T-cell (primary cell): ENCODE measurements at regions not wholly inside any gene's neighbourhood (a gene's known extent, or its start where the extent isn't known, plus 50 kb on each side); places are given as distances from the start of the nearest gene placed in this dataset.

Experiments
- ATAC-seq, 4 experiments: fragments of 200-7000 bp in 3 of 4; fragments of 150-1000 bp in 1 of 4; cut with Tn5 transposase; replicated peaks in 1 of 4; 1 replicate in 3 of 4; 2 replicates in 1 of 4; pipeline ENCODE4 v1.10.0; 2021; ENCODE audit warnings: moderate library complexity in 3 of 4, mild to moderate bottlenecking in 2 of 4, moderate number of reproducible peaks in 1 of 4
- CTCF ChIA-PET, 2 donors: fragments of 300-600 bp; sonication (Branson Sonifier 250); formaldehyde crosslinking; loops; one replicate each; lab custom pipeline; 2022; ENCODE audit warnings: antibody characterized with exemption in 2 of 2; lab: Charles Lee
- POLR2A ChIA-PET, 2 donors: fragments of 300-600 bp; sonication (Branson Sonifier 250); formaldehyde crosslinking; loops; one replicate each; lab custom pipeline; 2022; ENCODE audit warnings: antibody characterized with exemption in 2 of 2; lab: Charles Lee
- DNase-seq, 35 experiments: peaks; one replicate each; pipeline versions ENCODE4 v3.0.0 to v3.0.0-alpha.2; 2013 to 2023
- H3K27ac ChIP-seq: one replicate; pipeline ENCODE4 v1.5.1; 2013; ENCODE audit warnings: low read length
- H3K27me3 ChIP-seq, 2 experiments: replicated peaks in 1 of 2; 1 replicate in 1 of 2; 2 replicates in 1 of 2; pipeline versions ENCODE4 v1.6.1 to v1.7.0; 2013; ENCODE audit warnings: low read length in 1 of 2, mixed read lengths in 1 of 2; ENCODE audit not compliant: control insufficient read depth in 2 of 2, insufficient read depth in 2 of 2; ENCODE audit errors: extremely low read depth in 1 of 2
- H3K36me3 ChIP-seq, 2 donors: 1 replicate in 1 of 2; 2 replicates in 1 of 2; pipeline versions ENCODE4 v1.6.1 to v1.7.0; 2013; ENCODE audit warnings: low read length in 1 of 2; ENCODE audit not compliant: control insufficient read depth in 2 of 2, insufficient read depth in 1 of 2; ENCODE audit errors: extremely low read depth in 1 of 2
- H3K4me1 ChIP-seq, 2 experiments: 1 replicate in 1 of 2; 2 replicates in 1 of 2; pipeline versions ENCODE4 v1.6.1 to v1.7.0; 2013; ENCODE audit warnings: low read length in 2 of 2, mixed read lengths in 1 of 2; ENCODE audit not compliant: insufficient read depth in 2 of 2, control insufficient read depth in 1 of 2; ENCODE audit errors: extremely low read depth in 1 of 2
- H3K4me3 ChIP-seq, 2 donors: 1 replicate in 1 of 2; 2 replicates in 1 of 2; pipeline versions ENCODE4 v1.5.1 to v1.7.0; 2013; ENCODE audit warnings: mild to moderate bottlenecking in 2 of 2, low read length in 1 of 2, moderate library complexity in 1 of 2; ENCODE audit not compliant: control insufficient read depth in 1 of 2; ENCODE audit errors: extremely low read depth in 1 of 2
- H3K9me3 ChIP-seq: 2 replicates; pipeline ENCODE4 v1.7.0; 2013
- H3K27ac Mint-ChIP-seq, 2 donors: one replicate each; pipeline ENCODE4 v1.8.0; 2020 to 2021; ENCODE audit warnings: mild to moderate bottlenecking in 2 of 2, mixed read lengths in 2 of 2
- H3K27me3 Mint-ChIP-seq, 2 donors: one replicate each; pipeline ENCODE4 v1.8.0; 2021 to 2022; ENCODE audit warnings: mixed read lengths in 2 of 2
- H3K36me3 Mint-ChIP-seq: one replicate; pipeline ENCODE4 v1.8.0; 2021; ENCODE audit warnings: mixed read lengths
- H3K4me1 Mint-ChIP-seq, 3 donors: one replicate each; pipeline ENCODE4 v1.8.0; 2020 to 2022; ENCODE audit warnings: mixed read lengths in 3 of 3, mild to moderate bottlenecking in 1 of 3
- H3K4me3 Mint-ChIP-seq, 3 donors: one replicate each; pipeline ENCODE4 v1.8.0; 2020 to 2022; ENCODE audit warnings: mild to moderate bottlenecking in 3 of 3, mixed read lengths in 3 of 3, moderate library complexity in 3 of 3
- H3K9me3 Mint-ChIP-seq, 3 donors: one replicate each; pipeline ENCODE4 v1.8.0; 2020 to 2022; ENCODE audit warnings: mixed read lengths in 3 of 3
- WGBS: methylation state at CpG from one replicate; pipeline ENCODE4 v1.1.5; 2013; ENCODE audit warnings: missing lambda C conversion rate; ENCODE audit not compliant: insufficient coverage; 5-methylcytosine and 5-hydroxymethylcytosine counted together

DNA sequence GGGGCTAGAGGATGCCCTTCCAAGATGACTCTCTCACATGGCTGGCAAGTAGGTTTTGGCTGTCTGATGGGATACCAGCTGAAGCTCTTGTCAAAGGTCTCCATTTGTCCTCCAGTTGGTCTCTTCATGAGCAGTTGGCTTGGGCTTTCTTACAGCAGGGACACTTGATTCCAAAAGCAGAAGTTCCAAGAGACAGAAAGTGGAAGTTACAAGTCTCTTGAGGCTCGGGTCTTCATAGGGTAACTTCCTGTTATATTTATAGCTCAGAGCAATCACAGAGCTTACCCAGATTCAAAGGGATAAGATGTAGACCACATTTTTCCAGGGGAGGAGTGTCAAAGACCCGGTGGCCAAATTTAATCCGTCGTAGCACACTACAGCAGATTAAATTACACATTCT is 440.0 kb downstream of the RFC3 start:
- Mint-ChIP-seq H3K27me3 (peaks cover 0 to 3% of the 10 kb centered on the region in 2 donors), H3K4me3 (no peak overlapping the region), H3K9me3 (peaks cover 7 to 23% (median 21%) of the 10 kb centered on the region in 3 donors), H3K36me3 (no peaks in the 10 kb centered on the region), H3K27ac (no peak overlapping the region), H3K4me1 (no peaks in the 10 kb centered on the region)
- Histone ChIP-seq H3K9me3 (no peaks in the 10 kb centered on the region), H3K4me3 (no peak overlapping the region), H3K36me3 (no peaks in the 10 kb centered on the region), H3K27me3 (no peaks in the 10 kb centered on the region), H3K4me1 (no peaks in the 10 kb centered on the region), H3K27ac (no peak overlapping the region)
- POLR2A ChIA-PET: interaction anchor here in 1 of 2 donors (0.6 kb wide), 1 partner anchor 8 kb away, joined by 3 read pairs; no protein-coding TSS in a partner anchor
- ATAC-seq (no peak), DNase-seq (no peak)
- no CpG with 5 or more reads among the region's 4 CpGs for WGBS
- CTCF ChIA-PET: no interaction called here

DNA sequence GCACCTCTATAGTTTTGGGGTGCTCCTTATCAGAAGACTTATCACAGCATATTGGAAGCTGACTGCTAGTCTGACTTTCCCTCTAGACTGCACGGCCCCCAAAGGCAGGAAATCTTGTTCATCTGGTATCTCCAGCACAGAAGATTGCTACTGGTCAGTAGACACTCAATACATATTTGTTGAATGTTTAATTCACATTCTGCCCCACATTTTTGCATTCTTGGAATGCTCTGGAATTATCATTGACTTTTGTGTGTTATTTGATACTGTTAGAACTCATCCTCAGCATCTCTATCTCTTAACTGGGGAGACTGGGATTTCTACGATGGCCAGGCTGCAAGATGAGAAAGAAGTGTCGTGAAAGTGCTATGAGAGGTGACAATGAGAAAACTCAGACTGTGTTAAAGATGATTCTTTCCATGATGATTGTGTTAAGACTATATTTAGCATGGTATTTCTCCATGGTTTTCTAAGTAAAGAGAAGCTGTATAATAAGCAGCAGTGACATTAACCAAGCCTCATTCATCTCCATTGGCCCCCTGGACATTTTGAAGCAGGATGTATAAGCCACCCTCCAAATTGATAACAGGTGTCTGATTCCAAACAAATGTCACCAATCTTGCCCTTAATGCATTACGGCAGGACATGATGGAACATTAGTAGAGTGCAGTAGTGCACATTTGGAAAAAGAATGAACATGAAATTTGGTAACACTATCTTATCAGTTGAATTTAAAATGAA is 440.9 kb downstream of the RFC3 start:
- H3K36me3 ChIP-seq: no peaks in the 10 kb centered on the region
- no peak overlapping the region for H3K4me3 ChIP-seq
- H3K27ac ChIP-seq: no peak overlapping the region
- Mint-ChIP-seq H3K9me3 (peaks cover 3 to 20% (median 16%) of the 10 kb centered on the region in 3 donors), H3K4me1 (no peaks in the 10 kb centered on the region), H3K4me3 (no peak overlapping the region), H3K36me3 (no peaks in the 10 kb centered on the region), H3K27ac (no peak overlapping the region), H3K27me3 (peaks cover 0 to 3% of the 10 kb centered on the region in 2 donors)
- DNase-seq: no peak
- WGBS: no CpG with 5 or more reads among the region's 4 CpGs
- H3K9me3 ChIP-seq: no peaks in the 10 kb centered on the region
- POLR2A ChIA-PET: interaction anchor here in 1 of 2 donors (0.6 kb wide), 1 partner anchor 9 kb away, joined by 3 read pairs; no protein-coding TSS in a partner anchor
- H3K4me1 ChIP-seq: no peaks in the 10 kb centered on the region
- H3K27me3 ChIP-seq: no peaks in the 10 kb centered on the region
- CTCF ChIA-PET: interaction anchor here in 1 of 2 donors (0.6 kb wide), 1 partner anchor 195 kb away, joined by 3 read pairs; no protein-coding TSS in a partner anchor
- no peak for ATAC-seq

DNA sequence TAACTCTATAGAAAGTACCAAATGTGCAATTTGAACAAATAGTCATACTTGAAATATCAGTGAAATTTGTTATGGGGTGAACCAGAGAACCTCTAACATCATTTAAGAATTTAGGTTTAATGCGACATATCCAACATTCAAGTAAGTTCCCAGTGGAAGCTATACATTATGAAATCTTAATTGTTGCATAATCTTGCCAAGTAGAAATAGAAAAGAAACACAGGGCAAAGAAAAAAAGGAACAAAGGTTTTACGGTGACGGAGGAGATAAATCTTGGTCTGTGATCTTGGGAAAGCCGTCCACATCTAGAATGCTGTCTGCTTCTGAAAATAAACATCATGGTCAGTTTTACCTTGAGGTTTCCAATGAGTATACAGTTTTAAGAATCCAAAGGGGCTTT is 445.7 kb downstream of the RFC3 start:
- DNase-seq (no peak), ATAC-seq (no peak)
- H3K27me3 Mint-ChIP-seq: no peaks in the 10 kb centered on the region
- CTCF ChIA-PET: no interaction called here
- no peak overlapping the region for H3K27ac Mint-ChIP-seq
- no peak overlapping the region for H3K27ac ChIP-seq
- H3K9me3 Mint-ChIP-seq: peaks cover 0 to 13% (median 1%) of the 10 kb centered on the region in 3 donors
- POLR2A ChIA-PET: no interaction called here
- no peaks in the 10 kb centered on the region for H3K36me3 ChIP-seq
- no peaks in the 10 kb centered on the region for H3K4me1 Mint-ChIP-seq
- no peak overlapping the region for H3K4me3 ChIP-seq
- no peaks in the 10 kb centered on the region for H3K27me3 ChIP-seq
- H3K4me1 ChIP-seq: no peaks in the 10 kb centered on the region
- H3K9me3 ChIP-seq: no peaks in the 10 kb centered on the region
- WGBS: 29% methylated on average over 3 of the region's 4 CpGs
- H3K36me3 Mint-ChIP-seq: no peaks in the 10 kb centered on the region
- no peak overlapping the region for H3K4me3 Mint-ChIP-seq

DNA sequence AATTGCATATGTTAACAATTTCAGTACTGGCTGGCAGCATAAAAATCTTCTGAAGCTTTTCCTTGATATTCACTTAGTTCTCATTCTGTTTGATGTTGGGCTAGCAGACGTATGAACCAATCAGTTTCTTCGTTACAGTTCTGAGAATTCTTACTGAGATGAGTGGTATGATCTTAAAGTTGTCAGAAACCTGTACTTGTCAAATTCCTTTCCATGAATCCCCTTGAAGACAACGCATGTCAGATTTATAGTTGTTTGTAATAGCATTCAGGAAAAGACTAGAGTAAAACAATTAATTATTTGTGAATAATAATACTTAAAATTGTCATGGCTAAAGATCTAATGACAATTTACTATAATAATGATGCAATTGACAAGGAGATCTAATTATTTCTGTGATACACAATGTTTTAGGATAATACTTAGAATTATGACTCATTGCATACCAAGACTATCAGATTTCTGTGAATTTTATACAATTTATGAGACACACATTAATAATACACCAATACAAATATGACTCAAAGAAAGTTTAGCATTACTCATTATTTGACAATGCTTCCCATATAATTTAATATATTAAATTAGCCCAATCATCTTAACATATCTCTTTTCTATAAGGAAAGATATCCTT is 447.2 kb downstream of the RFC3 start:
- no peaks in the 10 kb centered on the region for H3K4me1 ChIP-seq
- WGBS: no CpG with 5 or more reads among the region's 3 CpGs
- H3K27ac ChIP-seq: no peak overlapping the region
- no peaks in the 10 kb centered on the region for H3K9me3 ChIP-seq
- no peaks in the 10 kb centered on the region for H3K36me3 ChIP-seq
- CTCF ChIA-PET: no interaction called here
- Mint-ChIP-seq H3K27ac (no peak overlapping the region), H3K36me3 (no peaks in the 10 kb centered on the region), H3K4me1 (no peaks in the 10 kb centered on the region), H3K9me3 (peaks cover 0 to 6% (median 0%) of the 10 kb centered on the region in 3 donors), H3K4me3 (no peak overlapping the region), H3K27me3 (no peaks in the 10 kb centered on the region)
- POLR2A ChIA-PET: no interaction called here
- H3K4me3 ChIP-seq: no peak overlapping the region
- ATAC-seq (no peak), DNase-seq (no peak)
- H3K27me3 ChIP-seq: no peaks in the 10 kb centered on the region

DNA sequence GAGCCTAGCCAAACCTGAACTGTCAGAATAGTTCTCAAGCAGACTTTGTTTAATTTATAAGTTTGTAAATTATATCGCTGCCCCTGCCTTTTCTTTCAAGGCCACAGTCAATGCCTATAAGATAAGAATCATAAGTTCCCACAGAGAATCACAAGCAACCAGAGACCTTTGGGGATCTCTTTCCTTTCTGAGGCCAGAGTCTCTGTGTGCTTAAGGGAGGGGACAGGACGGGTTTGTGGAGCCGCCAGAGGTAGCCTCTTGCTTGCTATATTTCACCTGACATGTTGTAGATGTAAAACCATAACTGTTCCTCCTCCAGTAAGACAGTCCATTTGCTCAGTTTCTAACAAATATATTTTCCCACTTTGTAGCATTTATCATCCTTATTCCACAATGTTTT is 458.8 kb downstream of the RFC3 start:
- Histone ChIP-seq H3K27ac (no peak overlapping the region), H3K4me1 (no peaks in the 10 kb centered on the region), H3K9me3 (no peaks in the 10 kb centered on the region), H3K36me3 (no peaks in the 10 kb centered on the region), H3K27me3 (no peaks in the 10 kb centered on the region), H3K4me3 (no peak overlapping the region)
- no peaks in the 10 kb centered on the region for H3K27me3 Mint-ChIP-seq
- H3K4me3 Mint-ChIP-seq: no peak overlapping the region
- no peak overlapping the region for H3K27ac Mint-ChIP-seq
- ChIA-PET POLR2A (no interaction called here), CTCF (no interaction called here)
- no CpG with 5 or more reads among the region's 3 CpGs for WGBS
- peaks cover 0 to 12% (median 4%) of the 10 kb centered on the region in 3 donors for H3K9me3 Mint-ChIP-seq
- H3K4me1 Mint-ChIP-seq: no peaks in the 10 kb centered on the region
- H3K36me3 Mint-ChIP-seq: no peaks in the 10 kb centered on the region
- DNase-seq (no peak), ATAC-seq (no peak)

DNA sequence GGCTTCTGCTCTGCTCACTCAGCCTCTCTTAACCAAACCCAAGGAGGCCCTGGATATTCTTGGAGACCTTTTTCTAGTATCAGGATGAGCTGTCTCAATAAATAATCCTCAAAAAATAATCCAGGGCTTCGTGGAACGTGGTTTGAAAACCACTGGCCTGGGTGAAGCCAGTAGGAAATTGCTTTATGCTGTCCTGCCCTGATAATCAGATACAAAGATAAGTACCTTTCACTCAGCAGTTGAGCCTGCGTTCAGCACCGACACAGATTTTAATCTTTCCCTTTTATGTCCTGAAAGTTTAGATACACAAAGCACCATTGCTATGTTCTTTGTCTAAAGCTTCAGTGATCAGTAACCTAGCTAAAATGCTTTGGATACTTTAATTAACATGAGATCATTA is 460.0 kb downstream of the RFC3 start:
- CTCF ChIA-PET: no interaction called here
- WGBS: 0% methylated on average over 2 of the region's 4 CpGs
- Histone ChIP-seq H3K4me3 (no peak overlapping the region), H3K27me3 (no peaks in the 10 kb centered on the region), H3K4me1 (no peaks in the 10 kb centered on the region), H3K36me3 (no peaks in the 10 kb centered on the region), H3K27ac (no peak overlapping the region), H3K9me3 (no peaks in the 10 kb centered on the region)
- Mint-ChIP-seq H3K36me3 (no peaks in the 10 kb centered on the region), H3K27me3 (no peaks in the 10 kb centered on the region), H3K27ac (no peak overlapping the region), H3K9me3 (peaks cover 0 to 12% (median 4%) of the 10 kb centered on the region in 3 donors), H3K4me3 (no peak overlapping the region), H3K4me1 (no peaks in the 10 kb centered on the region)
- DNase-seq (no peak), ATAC-seq (no peak)
- POLR2A ChIA-PET: no interaction called here
